ENCODE measurements at regions not wholly inside any gene's neighbourhood (a gene's known extent, or its start where the extent isn't known, plus 50 kb on each side); places are given as distances from the start of the nearest gene placed in this dataset.

DNA sequence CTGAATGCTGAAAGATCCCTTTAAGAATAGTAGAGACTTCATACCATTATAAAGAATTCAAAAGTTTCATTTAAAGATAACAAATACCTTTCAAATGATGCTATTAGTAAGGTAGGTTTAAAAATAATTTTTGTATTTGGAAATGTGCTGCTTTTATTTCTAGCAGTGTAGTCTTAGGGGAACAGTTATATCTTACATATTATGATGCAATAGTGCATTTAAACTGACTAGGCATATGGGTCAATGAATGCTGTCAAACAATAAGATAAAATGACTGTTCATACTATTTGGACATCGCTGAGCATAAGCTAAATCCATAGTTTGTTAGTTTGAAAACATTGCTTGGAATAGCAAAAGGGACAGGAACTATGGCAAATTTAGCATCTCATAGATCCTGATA lies 354.8 kb upstream of the SEMA3A start:
- TF ChIP-seq, protein P1, sequence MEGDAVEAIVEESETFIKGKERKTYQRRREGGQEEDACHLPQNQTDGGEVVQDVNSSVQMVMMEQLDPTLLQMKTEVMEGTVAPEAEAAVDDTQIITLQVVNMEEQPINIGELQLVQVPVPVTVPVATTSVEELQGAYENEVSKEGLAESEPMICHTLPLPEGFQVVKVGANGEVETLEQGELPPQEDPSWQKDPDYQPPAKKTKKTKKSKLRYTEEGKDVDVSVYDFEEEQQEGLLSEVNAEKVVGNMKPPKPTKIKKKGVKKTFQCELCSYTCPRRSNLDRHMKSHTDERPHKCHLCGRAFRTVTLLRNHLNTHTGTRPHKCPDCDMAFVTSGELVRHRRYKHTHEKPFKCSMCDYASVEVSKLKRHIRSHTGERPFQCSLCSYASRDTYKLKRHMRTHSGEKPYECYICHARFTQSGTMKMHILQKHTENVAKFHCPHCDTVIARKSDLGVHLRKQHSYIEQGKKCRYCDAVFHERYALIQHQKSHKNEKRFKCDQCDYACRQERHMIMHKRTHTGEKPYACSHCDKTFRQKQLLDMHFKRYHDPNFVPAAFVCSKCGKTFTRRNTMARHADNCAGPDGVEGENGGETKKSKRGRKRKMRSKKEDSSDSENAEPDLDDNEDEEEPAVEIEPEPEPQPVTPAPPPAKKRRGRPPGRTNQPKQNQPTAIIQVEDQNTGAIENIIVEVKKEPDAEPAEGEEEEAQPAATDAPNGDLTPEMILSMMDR (conservative IDR thresholded peaks at IDR 0.05; ENCODE audit: low read length) = no peak
- TF ChIP-seq EZH2phosphoT487 (IDR thresholded peaks at IDR 0.05; ENCODE audit: borderline replicate concordance, low read depth, low read length) = no peak
